Tibial nerve (tissue), 4 donors: ENCODE measurements at regions not wholly inside any gene's neighbourhood (a gene's known extent, or its start where the extent isn't known, plus 50 kb on each side); places are given as distances from the start of the nearest gene placed in this dataset.

Experiments
- DNase-seq, 2 donors: peaks; one replicate each; pipeline ENCODE4 v3.0.0-alpha.2; 2019; ENCODE audit warnings: low spot score in 2 of 2
- H3K27ac ChIP-seq, 4 donors: fragments of 200-600 bp; sonication (generic) in 3 of 4; one replicate each; pipeline ENCODE4 v1.5.1; 2017 to 2019; ENCODE audit warnings: mild to moderate bottlenecking in 1 of 4
- H3K27me3 ChIP-seq, 2 donors: fragments of 200-600 bp; sonication (generic) in 1 of 2; one replicate each; pipeline versions ENCODE4 v1.5.1 to v1.6.0; 2017 to 2019
- H3K36me3 ChIP-seq, 3 donors: fragments of 200-600 bp; sonication (generic); one replicate each; pipeline ENCODE4 v1.5.1; 2018 to 2019
- H3K4me1 ChIP-seq, 4 donors: fragments of 200-600 bp; sonication (generic) in 3 of 4; one replicate each; pipeline ENCODE4 v1.5.1; 2017 to 2019
- H3K4me3 ChIP-seq, 4 donors: fragments of 200-600 bp; sonication (generic) in 3 of 4; one replicate each; pipeline ENCODE4 v1.5.1; 2017 to 2019; ENCODE audit warnings: mild to moderate bottlenecking in 1 of 4, moderate library complexity in 1 of 4
- H3K9me3 ChIP-seq, 4 donors: fragments of 200-600 bp; sonication (generic) in 3 of 4; one replicate each; pipeline ENCODE4 v1.5.1; 2017 to 2019
- CTCF ChIP-seq, 5 experiments: fragments of 200-600 bp in 3 of 5; fragments of 450-650 bp in 2 of 5; sonication (generic) in 3 of 5; IDR thresholded peaks; one replicate each; pipeline ENCODE4 v1.5.1; 2016 to 2019; ENCODE audit warnings: antibody characterized with exemption in 5 of 5, mild to moderate bottlenecking in 3 of 5, moderate library complexity in 2 of 5
- EP300 ChIP-seq, 2 donors: sonication (generic); formaldehyde crosslinking; IDR thresholded peaks; one replicate each; pipeline ENCODE4 v1.6.1; 2017; ENCODE audit warnings: antibody characterized with exemption in 2 of 2, mild to moderate bottlenecking in 1 of 2
- POLR2A ChIP-seq, 2 donors: fragments of 450-650 bp; IDR thresholded peaks; one replicate each; pipeline ENCODE4 v1.6.1; 2017; ENCODE audit warnings: antibody characterized with exemption in 2 of 2, mild to moderate bottlenecking in 2 of 2, moderate library complexity in 2 of 2
- WGBS, 2 donors: methylation state at CpG; one replicate each; pipeline ENCODE4 v1.1.5; 2018; 5-methylcytosine and 5-hydroxymethylcytosine counted together

- Histone ChIP-seq H3K4me1 (no peaks in the 10 kb centered on the region), H3K27ac (no peak overlapping the region), H3K27me3 (no peaks in the 10 kb centered on the region), H3K36me3 (no peaks in the 10 kb centered on the region), H3K9me3 (peaks cover 0 to 8% (median 0%) of the 10 kb centered on the region in 4 donors), H3K4me3 (no peak overlapping the region)
- DNase-seq, result no peak
- TF ChIP-seq POLR2A (IDR thresholded peaks at IDR 0.05) (no peak), EP300 (IDR thresholded peaks at IDR 0.05) (no peak), CTCF (IDR thresholded peaks at IDR 0.05) (no peak)
- WGBS, 2 donors, result 73 to 76% methylated on average over 1 of the region's 1 CpG
Observed at GRCh38 chr1:80384083-80384830, 1377.7 kb upstream of the ADGRL4 start.

- TF ChIP-seq CTCF (IDR thresholded peaks at IDR 0.05) (no peak), POLR2A (IDR thresholded peaks at IDR 0.05) (no peak)
- no peaks in the 10 kb centered on the region for H3K4me1 ChIP-seq
- H3K27ac ChIP-seq, result no peak overlapping the region
- no peaks in the 10 kb centered on the region for H3K27me3 ChIP-seq
- no peak for DNase-seq
- no peaks in the 10 kb centered on the region for H3K9me3 ChIP-seq
- no peak overlapping the region for H3K4me3 ChIP-seq
- H3K36me3 ChIP-seq, result no peaks in the 10 kb centered on the region
Observed at GRCh38 chr1:80375662-80376061, 1369.1 kb upstream of the ADGRL4 start.

- Histone ChIP-seq H3K4me1 (no peaks in the 10 kb centered on the region), H3K36me3 (no peaks in the 10 kb centered on the region), H3K9me3 (no peaks in the 10 kb centered on the region), H3K27me3 (no peaks in the 10 kb centered on the region), H3K4me3 (no peak overlapping the region), H3K27ac (no peak overlapping the region)
- no peak for DNase-seq
- TF ChIP-seq EP300 (IDR thresholded peaks at IDR 0.05), result no peak
- no peak for TF ChIP-seq CTCF (IDR thresholded peaks at IDR 0.05)
- TF ChIP-seq POLR2A (IDR thresholded peaks at IDR 0.05), result no peak
- 68 to 71% methylated on average over 1 of the region's 1 CpG for WGBS, 2 donors
Observed at GRCh38 chr1:80375109-80375508, 1368.6 kb upstream of the ADGRL4 start.

GRCh38 chr1:80369780-80370179 lies 1363.2 kb upstream of the ADGRL4 start:
- Histone ChIP-seq H3K4me1 (no peaks in the 10 kb centered on the region), H3K27ac (no peak overlapping the region), H3K27me3 (no peaks in the 10 kb centered on the region), H3K4me3 (no peak overlapping the region), H3K36me3 (no peaks in the 10 kb centered on the region), H3K9me3 (no peaks in the 10 kb centered on the region)
- WGBS, 2 donors, result 88 to 90% methylated on average over 3 of the region's 3 CpGs
- no peak for DNase-seq
- TF ChIP-seq POLR2A (IDR thresholded peaks at IDR 0.05) (no peak), EP300 (IDR thresholded peaks at IDR 0.05) (no peak), CTCF (IDR thresholded peaks at IDR 0.05) (no peak)

GRCh38 chr1:80367058-80367457 lies 1360.5 kb upstream of the ADGRL4 start:
- DNase-seq, result no peak
- no peaks in the 10 kb centered on the region for H3K4me1 ChIP-seq
- no peak overlapping the region for H3K27ac ChIP-seq
- H3K27me3 ChIP-seq, result no peaks in the 10 kb centered on the region
- no peaks in the 10 kb centered on the region for H3K36me3 ChIP-seq
- H3K4me3 ChIP-seq, result no peak overlapping the region
- H3K9me3 ChIP-seq, result no peaks in the 10 kb centered on the region
- TF ChIP-seq CTCF (IDR thresholded peaks at IDR 0.05) (no peak), POLR2A (IDR thresholded peaks at IDR 0.05) (no peak), EP300 (IDR thresholded peaks at IDR 0.05) (no peak)
- WGBS, 2 donors, result 70 to 80% methylated on average over 3 of the region's 3 CpGs
